NOMO-1 treated with DMSO at 0.1 percent for 48 hours (cell line): ENCODE measurements at regions not wholly inside any gene's neighbourhood (a gene's known extent, or its start where the extent isn't known, plus 50 kb on each side); places are given as distances from the start of the nearest gene placed in this dataset.

ENCODE experiments used
- DNase-seq: peaks from one replicate; lab custom pipeline; 2025; ENCODE audit not compliant: unreplicated experiment; lab: John Stamatoyannopoulos, UW

DNA sequence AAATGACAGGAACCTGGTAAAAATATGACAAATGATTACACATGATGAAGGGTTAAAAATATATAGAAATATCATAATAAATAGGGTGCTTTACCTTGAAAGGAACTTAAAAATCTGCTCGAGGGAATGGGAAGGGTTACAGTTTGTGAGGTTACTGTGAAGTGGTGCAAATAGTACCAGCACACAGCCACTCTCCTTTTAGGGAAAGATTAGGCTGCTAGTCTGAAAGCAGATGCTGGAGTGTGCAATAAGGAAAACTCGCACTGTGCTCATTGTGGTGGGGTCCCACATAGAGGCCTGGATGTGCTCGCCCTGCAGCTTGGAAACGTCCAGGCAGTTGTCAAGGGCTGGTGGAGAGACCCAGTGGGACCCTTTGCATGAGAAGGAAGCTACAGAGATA, 145.9 kb upstream of the TBX20 start:
- DNase-seq, result no peak

DNA sequence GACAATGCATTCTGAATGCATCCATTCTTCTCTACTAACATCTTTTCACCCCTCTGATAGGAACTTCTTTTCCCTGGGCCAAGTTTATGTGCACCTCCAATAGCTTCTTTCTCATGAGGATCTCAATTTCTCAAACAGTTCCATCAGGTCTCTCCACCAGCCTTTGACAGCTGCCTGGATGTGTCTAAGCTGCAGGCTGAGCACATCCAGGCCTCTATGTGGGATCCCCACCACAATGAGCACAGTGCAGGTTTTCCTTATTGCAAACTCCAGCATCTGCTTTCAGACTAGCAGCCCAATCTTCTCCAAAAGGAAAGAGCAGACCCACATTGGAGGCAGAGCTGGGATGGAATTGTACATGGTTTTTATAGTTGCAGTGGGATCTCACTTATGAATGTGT, 145.3 kb upstream of the TBX20 start:
- DNase-seq, result no peak

GRCh38 chr7:35398518-35398917, 144.6 kb upstream of the TBX20 start:
- DNase-seq, result no peak

DNA sequence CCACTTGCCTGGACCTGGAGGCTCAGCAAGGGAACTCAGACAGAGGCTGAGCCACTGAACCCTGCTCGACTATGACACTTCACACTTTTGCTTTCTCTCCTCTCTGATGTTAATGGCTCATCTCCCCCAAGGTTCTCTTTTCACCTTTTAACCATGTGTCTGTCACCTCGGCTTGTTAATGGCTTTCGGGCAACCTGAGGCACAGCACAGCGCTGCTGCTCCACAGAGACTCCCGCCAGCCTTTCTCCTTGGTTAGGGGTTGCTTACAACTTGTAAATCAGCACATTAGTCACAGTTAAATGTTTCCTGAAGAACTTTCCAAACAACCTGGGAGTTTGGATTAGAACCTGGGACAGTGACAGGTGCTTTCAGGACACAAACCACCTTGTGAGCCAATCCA, 136.2 kb upstream of the TBX20 start:
- DNase-seq, result no peak

DNA sequence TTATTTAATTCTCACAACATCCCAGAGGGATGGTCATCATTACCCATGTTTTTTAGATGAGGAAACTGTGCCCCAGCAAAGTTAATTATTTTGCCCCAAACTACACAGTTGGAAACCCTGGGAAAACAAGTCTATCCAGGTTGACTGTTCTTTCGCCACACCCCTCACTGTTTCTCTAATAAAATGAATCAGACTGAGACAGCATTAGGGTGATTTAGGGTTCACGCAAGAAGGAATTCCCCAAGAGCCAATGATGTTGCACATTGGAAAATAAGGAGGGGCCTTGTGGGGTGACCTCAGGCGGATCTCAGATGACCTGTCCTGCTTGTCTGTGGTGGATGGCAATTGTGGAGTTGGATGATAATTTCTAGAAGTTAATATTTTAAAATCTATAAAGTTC, 135.7 kb upstream of the TBX20 start:
- no peak for DNase-seq

DNA sequence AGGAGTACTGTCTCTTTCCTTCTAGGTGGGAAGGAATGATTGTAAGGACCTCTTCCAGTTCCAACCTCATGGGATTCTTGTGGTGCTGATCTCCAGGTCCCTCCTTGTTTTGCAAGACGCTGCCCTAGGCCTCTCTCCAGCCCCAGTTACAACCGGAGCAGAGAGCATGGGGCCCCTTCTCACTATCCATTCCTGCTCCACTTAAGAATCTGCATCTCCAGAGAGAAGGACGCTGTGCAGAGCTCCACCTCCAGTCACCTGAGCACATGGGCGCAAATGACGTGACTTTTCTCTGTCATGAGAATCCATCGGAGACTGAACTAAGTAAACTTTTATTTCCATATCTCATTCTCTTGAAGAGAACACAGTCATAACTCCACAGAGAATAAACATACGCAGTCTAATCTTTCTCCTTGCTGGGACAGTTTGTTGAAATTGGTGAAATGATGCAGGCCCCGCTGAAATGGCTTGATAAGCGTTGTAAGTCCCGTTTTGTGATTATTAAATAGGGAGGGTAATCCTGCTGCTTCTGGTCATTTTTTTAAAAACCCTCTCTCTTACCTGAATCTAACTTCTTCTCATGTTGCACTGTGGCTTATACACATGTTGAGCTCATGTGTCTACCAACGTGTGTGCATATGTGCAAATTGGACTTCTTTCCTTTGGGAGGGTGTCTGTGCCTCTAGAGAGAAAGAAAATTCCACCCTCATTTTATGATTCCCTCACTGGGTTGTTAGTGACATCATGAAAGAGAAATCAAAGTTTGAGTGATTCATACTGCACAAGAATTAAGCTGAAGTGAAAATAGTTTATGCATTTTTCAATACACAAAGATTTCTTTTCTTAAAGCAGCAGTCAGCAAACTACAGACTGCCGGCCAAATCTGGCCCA, 133.2 kb upstream of the TBX20 start:
- DNase-seq, result no peak

GRCh38 chr7:35386082-35386815, 132.3 kb upstream of the TBX20 start:
- DNase-seq, result no peak

GRCh38 chr7:35384761-35385700, 131.1 kb upstream of the TBX20 start:
- DNase-seq, result no peak

GRCh38 chr7:35380739-35381224, 126.9 kb upstream of the TBX20 start:
- peak; percentile 99 for DNase-seq

DNA sequence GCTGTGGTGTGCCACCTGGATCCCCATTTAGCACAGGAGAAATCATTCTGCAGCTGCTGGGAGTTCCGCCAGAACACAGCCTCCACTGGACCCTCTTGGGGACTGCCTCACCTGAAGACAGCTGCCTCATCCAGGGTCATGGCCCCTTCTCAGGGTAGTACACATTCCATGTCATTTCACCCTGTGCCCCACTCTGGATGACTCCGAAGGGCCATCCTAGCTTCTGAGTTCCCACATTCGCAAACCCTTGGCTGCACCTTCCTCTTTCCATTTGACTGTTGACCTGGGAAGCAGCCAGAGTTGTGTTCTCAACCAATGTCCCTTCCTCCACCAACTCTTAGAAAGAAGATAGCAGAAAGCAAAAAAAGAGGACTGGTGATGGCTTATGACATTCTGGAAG, 125.6 kb upstream of the TBX20 start:
- DNase-seq, result no peak

- no peak for DNase-seq
Observed at GRCh38 chr7:35375516-35375915, 121.6 kb upstream of the TBX20 start.

- no peak for DNase-seq
Observed at GRCh38 chr7:35374858-35375257, 121.0 kb upstream of the TBX20 start.

DNA sequence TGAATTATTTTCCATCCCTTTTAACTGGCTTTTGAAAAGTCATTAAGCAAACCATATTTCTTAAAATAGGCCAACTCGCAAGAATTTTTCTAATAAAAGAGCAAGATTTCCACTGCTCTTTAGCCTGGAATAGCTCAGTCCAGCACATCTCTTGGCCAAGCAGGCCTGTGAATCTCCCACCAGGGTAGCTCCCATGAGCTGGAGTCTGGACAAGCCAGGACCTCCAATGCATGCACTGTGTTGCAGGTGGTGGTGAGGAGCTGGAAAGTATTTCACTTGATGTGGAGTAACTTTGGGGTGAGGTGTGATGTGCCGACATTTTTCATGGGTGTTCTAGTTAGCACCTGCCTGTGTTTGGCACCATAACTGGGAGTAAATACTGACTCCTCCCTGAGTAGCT, 117.3 kb upstream of the TBX20 start:
- no peak for DNase-seq

- no peak for DNase-seq
Observed at GRCh38 chr7:35370687-35371086, 116.8 kb upstream of the TBX20 start.

DNA sequence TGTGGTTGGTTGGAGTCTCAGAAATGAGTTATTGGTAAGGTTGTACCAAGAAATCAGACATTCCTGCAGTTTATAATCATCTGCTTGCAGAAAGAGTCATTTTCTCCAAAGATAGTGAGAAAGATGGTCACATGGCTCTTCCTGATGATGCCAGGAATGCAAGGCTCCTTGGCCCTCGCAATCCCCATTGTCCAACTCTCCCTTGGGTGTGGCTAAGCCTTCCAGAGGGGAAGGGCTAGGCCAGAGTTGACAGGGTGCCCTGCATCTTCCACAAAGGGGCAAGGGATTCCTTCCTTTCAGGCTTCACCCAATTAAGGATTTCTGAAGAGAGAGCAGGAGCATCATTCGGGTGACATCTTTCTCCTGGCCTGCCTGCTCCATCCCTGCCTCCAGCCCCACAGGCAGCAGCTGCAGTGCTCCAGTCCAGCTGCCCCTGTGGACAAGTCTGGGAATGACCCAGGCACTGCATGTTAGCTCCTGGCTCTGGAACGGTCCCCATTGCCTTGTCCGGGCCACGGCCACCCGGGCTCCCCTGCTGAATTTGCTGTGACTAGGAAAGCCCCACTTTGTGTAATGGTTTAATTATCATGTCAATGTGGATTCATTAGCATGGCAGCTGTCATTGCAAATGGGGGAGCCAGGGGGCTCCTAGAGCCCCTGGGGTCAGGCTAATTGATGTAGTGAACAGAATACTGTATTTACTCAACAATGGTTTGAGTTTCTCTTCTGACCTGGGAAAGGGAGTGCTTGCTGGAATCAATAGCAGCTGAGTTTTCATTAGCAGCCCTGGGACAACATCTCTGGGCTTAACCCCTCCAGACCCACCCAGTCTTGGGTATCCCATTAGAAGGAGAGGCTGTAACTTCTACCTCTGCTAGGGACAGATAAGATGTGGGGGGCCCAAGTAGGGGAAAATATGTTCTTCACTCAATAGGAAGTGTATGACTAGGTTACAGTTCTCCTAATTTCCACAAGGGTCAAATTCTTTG, 112.6 kb upstream of the TBX20 start:
- no peak for DNase-seq

DNA sequence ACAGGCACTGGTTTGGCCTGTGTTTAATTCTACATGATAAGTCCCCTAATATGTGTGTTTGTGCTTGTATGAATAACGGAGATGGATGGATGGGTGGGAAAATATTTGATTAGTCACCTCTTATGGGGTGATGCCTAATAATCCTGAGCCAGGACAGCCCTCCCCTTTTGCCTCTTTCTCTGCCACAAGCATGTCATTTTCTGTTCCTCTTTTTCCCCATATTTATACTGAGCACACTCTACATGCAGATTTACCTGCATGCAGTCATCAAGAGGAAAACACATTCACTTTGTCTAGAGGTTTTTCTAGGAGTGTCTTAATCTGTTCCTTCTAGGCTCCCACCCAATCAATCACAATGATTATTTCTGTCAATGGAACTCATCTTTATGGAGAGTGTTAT, 111.6 kb upstream of the TBX20 start:
- DNase-seq, result peak; percentile 25

GRCh38 chr7:35362341-35362740, 108.4 kb upstream of the TBX20 start:
- DNase-seq, result no peak

- no peak for DNase-seq
Observed at GRCh38 chr7:35359423-35359822, 105.5 kb upstream of the TBX20 start.

DNA sequence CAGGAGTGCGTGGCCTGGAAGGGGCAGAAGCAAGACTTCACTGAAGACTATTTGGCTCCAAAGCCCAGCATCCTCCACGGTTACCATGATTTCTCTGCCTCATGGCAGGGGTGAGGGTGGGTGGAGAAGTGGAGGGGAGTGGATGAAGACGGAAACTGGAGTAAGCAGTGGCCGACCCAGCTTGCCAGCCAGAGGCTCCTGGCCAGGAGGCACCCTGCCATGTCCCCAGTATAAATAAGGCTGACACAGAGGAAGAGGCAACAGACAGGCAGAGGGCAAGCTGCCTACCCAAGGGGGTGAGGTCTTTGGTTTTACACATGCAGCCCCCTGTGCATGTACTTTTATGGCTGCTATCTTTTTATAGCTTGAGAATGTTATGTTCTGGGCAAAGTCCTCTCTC, 102.6 kb upstream of the TBX20 start:
- no peak for DNase-seq

GRCh38 chr7:35355911-35356310, 102.0 kb upstream of the TBX20 start:
- no peak for DNase-seq
